ENCODE measurements at regions not wholly inside any gene's neighbourhood (a gene's known extent, or its start where the extent isn't known, plus 50 kb on each side); places are given as distances from the start of the nearest gene placed in this dataset.
A peak's percentile ranks its signal among the peaks of the same experiment; 100 is the strongest.

GRCh38 chr18:75884728-75885127, 457.2 kb upstream of the SMIM21 start:
- DNase-seq (no peak), ATAC-seq (no peak)
- H3K27me3 ChIP-seq: no peaks in the 10 kb centered on the region
- intact Hi-C loops (cut with DNase I; ENCODE audit: low total_unique reads) (no loop called here), in situ Hi-C loops (cut with MboI; ENCODE audit: low sequenced_read_pairs in 4 of 4) (no loop called here)
- H3K4me1 ChIP-seq: no peaks in the 10 kb centered on the region
- no peaks in the 10 kb centered on the region for H3K9me3 ChIP-seq
- H3K4me3 ChIP-seq: no peak overlapping the region
- no peaks in the 10 kb centered on the region for H3K36me3 ChIP-seq
- no peak overlapping the region for H3K27ac ChIP-seq
- TF ChIP-seq, protein P1, sequence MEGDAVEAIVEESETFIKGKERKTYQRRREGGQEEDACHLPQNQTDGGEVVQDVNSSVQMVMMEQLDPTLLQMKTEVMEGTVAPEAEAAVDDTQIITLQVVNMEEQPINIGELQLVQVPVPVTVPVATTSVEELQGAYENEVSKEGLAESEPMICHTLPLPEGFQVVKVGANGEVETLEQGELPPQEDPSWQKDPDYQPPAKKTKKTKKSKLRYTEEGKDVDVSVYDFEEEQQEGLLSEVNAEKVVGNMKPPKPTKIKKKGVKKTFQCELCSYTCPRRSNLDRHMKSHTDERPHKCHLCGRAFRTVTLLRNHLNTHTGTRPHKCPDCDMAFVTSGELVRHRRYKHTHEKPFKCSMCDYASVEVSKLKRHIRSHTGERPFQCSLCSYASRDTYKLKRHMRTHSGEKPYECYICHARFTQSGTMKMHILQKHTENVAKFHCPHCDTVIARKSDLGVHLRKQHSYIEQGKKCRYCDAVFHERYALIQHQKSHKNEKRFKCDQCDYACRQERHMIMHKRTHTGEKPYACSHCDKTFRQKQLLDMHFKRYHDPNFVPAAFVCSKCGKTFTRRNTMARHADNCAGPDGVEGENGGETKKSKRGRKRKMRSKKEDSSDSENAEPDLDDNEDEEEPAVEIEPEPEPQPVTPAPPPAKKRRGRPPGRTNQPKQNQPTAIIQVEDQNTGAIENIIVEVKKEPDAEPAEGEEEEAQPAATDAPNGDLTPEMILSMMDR (IDR thresholded peaks at IDR 0.05 in 4 of 5, conservative IDR thresholded peaks at IDR 0.05 in 1 of 5): peak in 1 of 5 experiments; percentile 22
- TF ChIP-seq POLR2A (IDR thresholded peaks at IDR 0.05): no peak

DNA sequence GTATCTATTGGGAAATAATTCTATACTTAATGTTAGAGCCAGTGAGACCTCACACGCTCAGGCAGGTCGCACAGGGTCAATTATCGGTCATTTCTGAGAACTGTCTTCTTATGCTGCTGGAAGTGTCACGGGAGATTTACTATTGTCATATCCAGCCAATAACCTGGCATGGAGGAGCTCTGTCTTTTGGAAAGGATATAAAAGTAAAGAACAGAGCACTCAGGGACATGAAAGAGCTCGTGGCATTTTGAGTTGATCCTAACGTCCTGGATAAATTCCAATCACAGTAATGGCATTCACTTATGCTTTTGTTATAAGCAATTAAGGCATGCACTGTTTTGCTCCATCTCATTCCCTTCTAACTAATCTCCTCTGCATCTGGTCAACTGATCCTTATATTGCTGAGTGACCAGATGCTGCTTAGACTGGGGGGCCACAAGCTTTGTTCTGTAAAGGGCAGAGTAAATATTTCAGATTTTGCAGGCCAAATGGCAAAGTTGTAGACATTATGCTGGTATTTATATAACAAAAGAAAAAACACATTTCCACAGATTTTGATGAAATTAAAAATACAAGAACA, 453.5 kb upstream of the SMIM21 start:
- no peak for TF ChIP-seq POLR2A (IDR thresholded peaks at IDR 0.05)
- TF ChIP-seq, protein P1 (IDR thresholded peaks at IDR 0.05 in 4 of 5, conservative IDR thresholded peaks at IDR 0.05 in 1 of 5): no peak
- no peaks in the 10 kb centered on the region for H3K36me3 ChIP-seq

DNA sequence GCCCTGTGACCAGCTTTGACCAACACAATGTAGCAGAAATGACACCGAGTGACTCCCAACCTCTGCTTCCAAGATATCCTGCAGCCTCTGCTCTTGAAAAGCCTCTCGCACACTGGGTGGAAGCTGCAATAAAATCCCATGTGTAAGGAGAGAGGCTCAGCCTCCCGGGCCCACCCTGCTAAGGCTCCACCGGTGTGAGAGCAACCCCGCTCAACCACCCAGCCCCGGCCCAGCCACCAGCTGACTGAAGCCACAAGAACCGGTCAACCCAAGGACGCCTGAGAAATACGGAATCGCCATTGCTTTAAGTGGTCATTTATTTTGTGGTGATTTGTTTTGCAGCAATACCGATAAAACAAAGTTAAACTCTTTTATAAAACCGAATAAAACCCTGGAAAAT, 452.8 kb upstream of the SMIM21 start:
- Histone ChIP-seq H3K36me3 (no peaks in the 10 kb centered on the region), H3K4me1 (no peaks in the 10 kb centered on the region), H3K9me3 (no peaks in the 10 kb centered on the region), H3K4me3 (no peak overlapping the region), H3K27ac (no peak overlapping the region), H3K27me3 (no peaks in the 10 kb centered on the region)
- no peak for ATAC-seq
- intact Hi-C loops (cut with DNase I; ENCODE audit: low total_unique reads) (no loop called here), in situ Hi-C loops (cut with MboI; ENCODE audit: low sequenced_read_pairs in 4 of 4) (no loop called here)
- DNase-seq: no peak
- TF ChIP-seq, protein P1 (IDR thresholded peaks at IDR 0.05 in 4 of 5, conservative IDR thresholded peaks at IDR 0.05 in 1 of 5): no peak
- TF ChIP-seq POLR2A (IDR thresholded peaks at IDR 0.05): no peak

More for the DNA sequence above, 453.5 kb upstream of the SMIM21 start:
- DNase-seq (no peak), ATAC-seq (no peak)
- in situ Hi-C loops (cut with MboI; ENCODE audit: low sequenced_read_pairs in 4 of 4) (no loop called here), intact Hi-C loops (cut with DNase I; ENCODE audit: low total_unique reads) (no loop called here)
- Histone ChIP-seq H3K27me3 (no peaks in the 10 kb centered on the region), H3K9me3 (no peaks in the 10 kb centered on the region), H3K4me1 (no peaks in the 10 kb centered on the region), H3K4me3 (no peak overlapping the region), H3K27ac (no peak overlapping the region)

DNA sequence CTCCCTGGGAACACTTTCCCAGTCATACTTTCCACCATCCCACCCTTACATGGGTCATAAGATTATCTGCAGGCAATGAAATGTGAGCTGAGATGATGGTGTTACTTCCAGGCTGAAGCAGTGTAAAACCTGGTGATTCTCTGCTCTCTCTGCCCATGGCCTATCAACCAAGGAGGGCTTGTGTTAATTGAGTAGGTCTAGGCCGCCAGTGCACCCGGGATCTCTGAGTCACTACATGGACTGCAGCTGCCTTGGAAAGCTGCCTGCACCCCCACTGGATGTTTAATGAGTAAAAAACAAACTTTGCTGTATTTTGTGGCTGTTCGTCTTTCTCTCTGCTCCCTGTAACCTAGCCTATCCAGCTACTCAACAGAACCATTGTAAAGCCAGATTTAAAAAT, 451.7 kb upstream of the SMIM21 start:
- Histone ChIP-seq H3K27ac (no peak overlapping the region), H3K4me3 (no peak overlapping the region), H3K4me1 (no peaks in the 10 kb centered on the region), H3K9me3 (no peaks in the 10 kb centered on the region), H3K36me3 (no peaks in the 10 kb centered on the region), H3K27me3 (no peaks in the 10 kb centered on the region)
- ATAC-seq: no peak
- intact Hi-C loops (cut with DNase I; ENCODE audit: low total_unique reads): no loop called here
- in situ Hi-C loops (cut with MboI; ENCODE audit: low sequenced_read_pairs in 4 of 4): no loop called here
- DNase-seq: no peak
- TF ChIP-seq POLR2A (IDR thresholded peaks at IDR 0.05): no peak
- TF ChIP-seq, protein P1 (IDR thresholded peaks at IDR 0.05 in 4 of 5, conservative IDR thresholded peaks at IDR 0.05 in 1 of 5): no peak

GRCh38 chr18:75875559-75875958, 448.1 kb upstream of the SMIM21 start:
- TF ChIP-seq, protein P1 (IDR thresholded peaks at IDR 0.05 in 4 of 5, conservative IDR thresholded peaks at IDR 0.05 in 1 of 5): no peak
- no peak for TF ChIP-seq POLR2A (IDR thresholded peaks at IDR 0.05)
- intact Hi-C loops (cut with DNase I; ENCODE audit: low total_unique reads) (no loop called here), in situ Hi-C loops (cut with MboI; ENCODE audit: low sequenced_read_pairs in 4 of 4) (no loop called here)
- no peaks in the 10 kb centered on the region for H3K36me3 ChIP-seq
- no peaks in the 10 kb centered on the region for H3K9me3 ChIP-seq
- DNase-seq: no peak
- H3K4me3 ChIP-seq: no peak overlapping the region
- no peak for ATAC-seq
- no peaks in the 10 kb centered on the region for H3K27me3 ChIP-seq
- no peak overlapping the region for H3K27ac ChIP-seq
- H3K4me1 ChIP-seq: no peaks in the 10 kb centered on the region
